Right lobe of liver (tissue), 6 donors: ENCODE measurements at regions not wholly inside any gene's neighbourhood (a gene's known extent, or its start where the extent isn't known, plus 50 kb on each side); places are given as distances from the start of the nearest gene placed in this dataset.

Source experiments
- ATAC-seq, 4 donors: fragments of 200-7000 bp; cut with Tn5 transposase; one replicate each; pipeline ENCODE4 v1.9.1; 2020; ENCODE audit warnings: mild to moderate bottlenecking in 4 of 4, moderate library complexity in 4 of 4
- DNase-seq, 3 donors: peaks; one replicate each; pipeline ENCODE4 v3.0.0-alpha.2; 2020
- H3K27ac ChIP-seq, 3 donors: fragments of 200-600 bp; one replicate each; pipeline ENCODE4 v1.8.0; 2022
- H3K27me3 ChIP-seq, 2 donors: fragments of 200-600 bp; one replicate each; pipeline ENCODE4 v1.8.0; 2022
- H3K36me3 ChIP-seq, 4 donors: fragments of 200-600 bp; sonication (generic) in 1 of 4; one replicate each; pipeline versions ENCODE4 v1.5.1 to v1.8.0; 2017 to 2022; ENCODE audit warnings: control low read depth in 1 of 4
- H3K4me1 ChIP-seq, 4 donors: fragments of 200-600 bp; sonication (generic) in 1 of 4; one replicate each; pipeline versions ENCODE4 v1.5.1 to v1.8.0; 2017 to 2022; ENCODE audit warnings: control low read depth in 1 of 4
- H3K4me3 ChIP-seq, 3 donors: fragments of 200-600 bp; one replicate each; pipeline ENCODE4 v1.8.0; 2022
- H3K9me3 ChIP-seq, 4 donors: fragments of 200-600 bp; sonication (generic) in 1 of 4; one replicate each; pipeline versions ENCODE4 v1.5.1 to v1.8.0; 2017 to 2022; ENCODE audit warnings: control low read depth in 1 of 4
- CTCF ChIP-seq, 4 donors: fragments of 200-600 bp in 3 of 4; fragments of 450-650 bp in 1 of 4; IDR thresholded peaks; one replicate each; pipeline versions ENCODE4 v1.5.1 to v1.8.0; 2016 to 2022; ENCODE audit warnings: antibody characterized with exemption in 4 of 4, mild to moderate bottlenecking in 2 of 4
- POLR2A ChIP-seq: fragments of 450-650 bp; IDR thresholded peaks from one replicate; pipeline ENCODE4 v1.6.1; 2017; ENCODE audit warnings: antibody characterized with exemption, mild to moderate bottlenecking
- WGBS: methylation state at CpG from one replicate; pipeline ENCODE4 v1.1.6; 2018; ENCODE audit warnings: low coverage, low lambda C conversion rate; ENCODE audit not compliant: insufficient coverage; ENCODE audit errors: missing lambda C conversion rate; 5-methylcytosine and 5-hydroxymethylcytosine counted together
- intact Hi-C, 2 donors: fragments of 100-400 bp; cut with DNase I; formaldehyde crosslinking; loops; one replicate each; pipeline versions ENCODE4 v1.11.2 to v1.14.1; 2022
- donor health status: DM: no; HTN: yes; CAD: no.
- donor health status: DM: no; HTN: no; CAD: no.
- donor health status: DM: no; HTN: no; CAD: no.
- donor health status: DM: no; HTN: yes; CAD: no.
- donor health status: DM: no; HTN: yes; CAD: no.

GRCh38 chr10:28823501-28824075 lies 146.3 kb downstream of the BAMBI start:
- ATAC-seq (no peak), DNase-seq (no peak)
- TF ChIP-seq POLR2A, result no peak
- TF ChIP-seq CTCF (IDR thresholded peaks at IDR 0.05), result no peak
- Histone ChIP-seq H3K9me3 (no peaks in the 10 kb centered on the region), H3K27me3 (no peaks in the 10 kb centered on the region), H3K27ac (no peak overlapping the region), H3K4me1 (no peaks in the 10 kb centered on the region), H3K4me3 (no peak overlapping the region), H3K36me3 (no peaks in the 10 kb centered on the region)
- intact Hi-C loops, result no loop called here
- 88% methylated on average over 1 of the region's 1 CpG for WGBS

GRCh38 chr10:28833313-28833712 lies 156.0 kb downstream of the BAMBI start:
- intact Hi-C loops, result no loop called here
- no peak for ATAC-seq
- H3K27ac ChIP-seq, result no peak overlapping the region
- no peak overlapping the region for H3K4me3 ChIP-seq
- no peaks in the 10 kb centered on the region for H3K36me3 ChIP-seq
- DNase-seq, result no peak
- WGBS, result 50% methylated on average over 4 of the region's 4 CpGs
- no peaks in the 10 kb centered on the region for H3K27me3 ChIP-seq
- H3K9me3 ChIP-seq, result no peaks in the 10 kb centered on the region
- H3K4me1 ChIP-seq, result no peaks in the 10 kb centered on the region
- TF ChIP-seq POLR2A (no peak), CTCF (IDR thresholded peaks at IDR 0.05) (no peak)

GRCh38 chr10:28836435-28836743 lies 159.1 kb downstream of the BAMBI start:
- H3K36me3 ChIP-seq, result no peaks in the 10 kb centered on the region
- H3K27ac ChIP-seq, result no peak overlapping the region
- no peaks in the 10 kb centered on the region for H3K9me3 ChIP-seq
- DNase-seq (no peak), ATAC-seq (no peak)
- H3K27me3 ChIP-seq, result no peaks in the 10 kb centered on the region
- TF ChIP-seq CTCF (IDR thresholded peaks at IDR 0.05), result no peak
- peaks cover 0 to 9% (median 0%) of the 10 kb centered on the region in 4 donors for H3K4me1 ChIP-seq
- no peak overlapping the region for H3K4me3 ChIP-seq
- intact Hi-C loops, result no loop called here

GRCh38 chr10:28837613-28838390 lies 160.5 kb downstream of the BAMBI start:
- intact Hi-C loops, result no loop called here
- Histone ChIP-seq H3K4me1 (peaks cover 0 to 9% (median 0%) of the 10 kb centered on the region in 4 donors), H3K27ac (no peak overlapping the region), H3K27me3 (no peaks in the 10 kb centered on the region), H3K4me3 (no peak overlapping the region), H3K36me3 (no peaks in the 10 kb centered on the region), H3K9me3 (no peaks in the 10 kb centered on the region)
- 72% methylated on average over 3 of the region's 3 CpGs for WGBS
- TF ChIP-seq CTCF (IDR thresholded peaks at IDR 0.05) (no peak), POLR2A (no peak)
- DNase-seq (no peak), ATAC-seq (no peak)
